ENCODE measurements at regions not wholly inside any gene's neighbourhood (a gene's known extent, or its start where the extent isn't known, plus 50 kb on each side); places are given as distances from the start of the nearest gene placed in this dataset.

DNA sequence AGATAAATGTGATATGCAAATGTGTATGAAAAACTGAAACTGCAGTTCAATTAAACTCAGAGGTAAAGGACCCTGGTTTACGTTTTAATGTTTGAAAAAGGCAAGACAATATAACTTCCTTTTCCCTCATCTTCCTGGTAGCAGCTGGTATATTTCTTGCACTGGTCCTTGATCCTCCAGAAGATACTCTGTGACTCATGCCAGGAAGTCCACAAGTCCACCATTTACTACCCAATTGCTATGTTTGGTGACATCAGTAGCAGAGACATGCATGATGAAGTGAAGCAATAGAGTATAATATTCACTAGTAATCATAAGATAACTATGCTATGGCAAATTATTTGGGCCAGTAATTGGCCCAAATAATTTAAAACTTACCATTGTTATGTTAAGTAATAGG lies 774.5 kb upstream of the NEGR1 start:
- H3K4me3 ChIP-seq, result no peak overlapping the region
- DNase-seq, result no peak
- H3K27me3 ChIP-seq, result no peaks in the 10 kb centered on the region
- no peaks in the 10 kb centered on the region for H3K4me1 ChIP-seq
- TF ChIP-seq CTCF (IDR thresholded peaks at IDR 0.05), result no peak
- TF ChIP-seq POLR2A (IDR thresholded peaks at IDR 0.05), result no peak
- no peaks in the 10 kb centered on the region for H3K9me3 ChIP-seq
- no peak overlapping the region for H3K27ac ChIP-seq
- intact Hi-C loops (cut with DNase I; ENCODE audit: low total_unique reads), result no loop called here
- no peaks in the 10 kb centered on the region for H3K36me3 ChIP-seq

DNA sequence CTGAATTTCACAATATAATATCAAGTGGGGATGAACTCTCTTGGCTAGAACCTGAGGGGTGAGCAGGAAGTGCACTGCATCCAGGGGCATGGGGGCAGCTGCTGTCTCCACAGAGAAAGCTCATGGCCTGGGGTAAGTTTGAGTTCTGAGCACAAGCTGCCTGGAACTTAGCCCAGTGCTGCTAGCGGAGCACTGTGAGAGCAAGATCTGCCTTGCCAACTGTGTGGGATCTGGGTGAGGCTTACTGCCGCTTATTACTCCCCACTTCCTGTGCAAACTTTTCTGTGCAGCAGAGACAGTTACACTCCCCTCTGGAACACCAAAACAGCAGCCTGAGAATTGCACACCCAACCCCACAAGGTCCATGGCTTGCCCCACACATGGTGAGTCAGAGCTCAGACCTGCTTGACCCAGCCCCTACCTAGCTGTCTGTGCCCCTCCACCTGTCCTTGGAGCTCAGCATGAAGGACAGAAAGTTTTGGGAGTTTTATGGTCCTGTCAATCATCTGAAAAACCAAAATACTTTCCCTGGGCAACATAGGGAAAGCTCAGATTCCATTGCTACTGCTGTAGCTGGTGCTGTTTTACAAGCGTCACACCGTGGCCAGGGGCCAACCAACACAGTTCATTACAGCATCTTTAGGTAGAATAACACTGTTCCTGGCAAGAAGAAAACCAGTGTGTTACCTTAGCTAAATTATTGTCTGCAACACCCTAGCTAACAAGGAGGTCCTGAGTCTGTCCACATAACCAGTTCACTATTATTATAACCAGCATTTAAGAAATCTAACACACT lies 762.1 kb upstream of the NEGR1 start:
- Histone ChIP-seq H3K27me3 (no peaks in the 10 kb centered on the region), H3K27ac (no peak overlapping the region), H3K4me1 (no peaks in the 10 kb centered on the region), H3K4me3 (no peak overlapping the region), H3K36me3 (no peaks in the 10 kb centered on the region), H3K9me3 (no peaks in the 10 kb centered on the region)
- TF ChIP-seq CTCF (IDR thresholded peaks at IDR 0.05) (no peak), POLR2A (IDR thresholded peaks at IDR 0.05) (no peak)
- no peak for DNase-seq
- intact Hi-C loops (cut with DNase I; ENCODE audit: low total_unique reads), result loop anchor here (5.0 kb wide), 1 partner anchor 107 kb away; no protein-coding TSS in a partner anchor

- Histone ChIP-seq H3K27ac (no peak overlapping the region), H3K9me3 (no peaks in the 10 kb centered on the region), H3K4me3 (no peak overlapping the region), H3K27me3 (no peaks in the 10 kb centered on the region), H3K4me1 (no peaks in the 10 kb centered on the region), H3K36me3 (no peaks in the 10 kb centered on the region)
- intact Hi-C loops (cut with DNase I; ENCODE audit: low total_unique reads), result no loop called here
- TF ChIP-seq CTCF (IDR thresholded peaks at IDR 0.05) (no peak), POLR2A (IDR thresholded peaks at IDR 0.05) (no peak)
- DNase-seq, result no peak
These were observed 760.1 kb upstream of the NEGR1 start for GRCh38 chr1:73042403-73042802.

GRCh38 chr1:73040811-73041210 lies 758.5 kb upstream of the NEGR1 start:
- intact Hi-C loops (cut with DNase I; ENCODE audit: low total_unique reads), result no loop called here
- H3K27me3 ChIP-seq, result no peaks in the 10 kb centered on the region
- no peaks in the 10 kb centered on the region for H3K4me1 ChIP-seq
- H3K27ac ChIP-seq, result no peak overlapping the region
- H3K4me3 ChIP-seq, result no peak overlapping the region
- TF ChIP-seq POLR2A (IDR thresholded peaks at IDR 0.05), result no peak
- no peak for TF ChIP-seq CTCF (IDR thresholded peaks at IDR 0.05)
- no peaks in the 10 kb centered on the region for H3K9me3 ChIP-seq
- no peak for DNase-seq
- H3K36me3 ChIP-seq, result no peaks in the 10 kb centered on the region

DNA sequence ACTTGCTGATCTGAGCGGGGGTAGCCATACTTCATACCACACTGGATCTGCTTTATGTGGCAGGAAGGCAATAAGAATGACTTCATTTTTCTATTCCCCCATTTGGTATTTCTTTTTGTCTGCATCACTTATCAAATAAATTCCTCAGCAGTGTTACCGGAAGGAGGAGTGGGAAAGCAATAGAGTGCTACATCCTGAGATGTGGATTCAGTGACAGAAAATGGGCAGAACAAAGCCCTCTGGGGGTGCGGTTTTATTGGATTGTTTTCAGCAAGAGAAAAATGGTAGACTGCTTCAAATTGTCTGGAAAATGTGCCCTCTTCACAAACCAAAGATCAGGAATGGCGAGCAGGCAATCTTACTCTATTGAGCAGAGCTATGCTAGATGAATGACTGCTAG lies 751.9 kb upstream of the NEGR1 start:
- no peak overlapping the region for H3K27ac ChIP-seq
- H3K9me3 ChIP-seq, result no peaks in the 10 kb centered on the region
- no peak overlapping the region for H3K4me3 ChIP-seq
- H3K4me1 ChIP-seq, result no peaks in the 10 kb centered on the region
- H3K27me3 ChIP-seq, result no peaks in the 10 kb centered on the region
- intact Hi-C loops (cut with DNase I; ENCODE audit: low total_unique reads), result no loop called here
- no peaks in the 10 kb centered on the region for H3K36me3 ChIP-seq
- no peak for TF ChIP-seq POLR2A (IDR thresholded peaks at IDR 0.05)
- no peak for TF ChIP-seq CTCF (IDR thresholded peaks at IDR 0.05)
- DNase-seq, result no peak

All from uterus (tissue), 3 donors.